HG03196 (cell line): ENCODE measurements at regions not wholly inside any gene's neighbourhood (a gene's known extent, or its start where the extent isn't known, plus 50 kb on each side); places are given as distances from the start of the nearest gene placed in this dataset.

Experiments used
- ATAC-seq: cut with Tn5 transposase; IDR thresholded peaks from one replicate; pipeline ENCODE4 v1.9.1; 2021; ENCODE audit not compliant: unreplicated experiment

DNA sequence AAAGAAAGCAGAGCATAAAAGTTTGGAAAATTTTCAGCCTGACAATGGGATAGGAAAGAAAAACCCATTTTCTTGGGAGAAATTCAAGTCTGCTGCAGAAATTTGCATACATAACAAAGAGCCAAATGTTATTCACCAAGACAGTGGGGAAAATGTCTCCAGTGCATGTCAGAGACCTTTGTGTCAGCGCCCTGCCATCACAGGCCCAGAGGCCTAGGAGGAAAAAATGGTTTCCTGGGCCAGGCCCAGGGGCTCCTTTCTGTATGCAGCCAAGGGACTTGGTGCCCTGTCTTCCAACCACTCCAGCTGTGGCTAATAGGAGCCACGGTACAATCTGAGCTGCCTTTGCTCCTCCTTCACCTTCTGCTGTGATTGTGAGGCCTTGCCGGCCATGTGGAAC, 189.1 kb upstream of the PITRM1 start:
- ATAC-seq, result no peak

- no peak for ATAC-seq
Measured at GRCh38 chr10:3357737-3358136, 185.2 kb upstream of the PITRM1 start.

DNA sequence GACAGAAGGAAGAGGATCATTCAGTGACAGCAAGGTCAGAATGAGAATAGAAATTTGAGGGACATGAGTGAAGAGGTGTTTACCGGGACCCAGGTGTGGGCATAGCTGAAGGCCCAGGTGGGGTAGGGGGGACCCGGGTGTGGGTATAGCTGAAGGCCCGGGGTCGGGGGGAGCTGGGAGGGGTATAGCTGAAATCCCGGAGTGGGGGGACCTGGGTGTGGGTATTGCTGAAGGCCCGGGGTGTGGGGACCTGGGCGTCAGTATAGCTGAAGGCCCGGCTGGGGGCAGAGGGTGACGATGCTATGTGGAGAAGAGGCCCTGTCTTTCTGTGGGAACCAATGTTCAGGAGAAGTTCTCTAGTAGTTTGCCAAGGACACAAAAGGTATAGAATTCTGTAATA, 183.0 kb upstream of the PITRM1 start:
- no peak for ATAC-seq

DNA sequence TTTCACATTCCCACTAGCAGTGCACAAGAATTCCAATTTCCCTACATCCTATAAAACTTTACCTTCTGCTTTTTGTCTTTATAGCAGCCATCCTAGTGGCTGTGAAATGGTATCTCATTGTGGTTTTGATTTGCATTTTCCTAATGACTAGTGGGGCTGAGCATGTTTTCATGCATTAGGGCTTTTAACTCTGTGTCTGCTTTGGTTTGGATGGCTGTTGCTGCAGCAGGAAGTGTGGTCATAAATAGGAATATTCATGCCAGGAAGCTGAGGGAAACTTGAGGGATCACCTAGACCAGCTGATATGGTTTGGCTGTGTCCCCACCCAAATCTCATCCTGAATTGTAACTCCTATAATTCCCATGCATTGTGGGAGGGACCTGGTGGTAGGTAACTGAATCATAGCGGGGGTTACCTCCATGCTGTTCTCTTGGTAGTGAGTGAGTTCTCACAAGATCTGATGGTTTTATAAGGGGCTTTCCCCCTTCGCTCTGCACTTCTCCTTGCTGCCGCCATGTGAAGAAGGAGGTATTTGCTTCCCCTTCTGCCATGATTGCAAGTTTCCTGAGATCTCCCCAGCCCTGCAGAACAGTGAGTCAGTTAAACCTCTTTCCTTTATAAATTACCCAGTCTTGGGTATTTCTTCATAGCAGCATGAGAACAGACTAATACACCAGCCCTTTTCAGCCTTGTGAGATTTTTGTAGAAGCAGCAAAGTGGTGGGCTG, 181.8 kb upstream of the PITRM1 start:
- ATAC-seq, result no peak

DNA sequence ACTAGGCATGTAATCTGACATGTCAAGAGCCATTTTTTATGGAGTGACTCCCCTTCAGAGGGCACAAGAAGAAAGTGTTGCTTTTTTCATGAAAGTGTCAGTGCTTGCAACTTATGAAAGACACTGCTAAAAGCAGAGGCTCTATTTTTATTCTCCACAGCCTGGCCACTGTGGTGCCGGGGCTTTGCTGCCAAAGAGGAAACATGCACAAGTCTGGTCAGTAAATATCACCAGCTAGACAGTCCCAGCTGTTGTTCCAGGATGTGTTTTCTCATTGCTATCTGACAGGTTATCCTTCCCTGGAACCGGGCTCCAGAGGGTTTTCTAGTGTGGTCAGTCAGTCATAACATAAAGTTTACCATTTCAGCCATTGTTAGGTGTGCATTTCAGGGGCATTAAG, 180.7 kb upstream of the PITRM1 start:
- no peak for ATAC-seq

GRCh38 chr10:3350617-3351258, 178.2 kb upstream of the PITRM1 start:
- no peak for ATAC-seq

DNA sequence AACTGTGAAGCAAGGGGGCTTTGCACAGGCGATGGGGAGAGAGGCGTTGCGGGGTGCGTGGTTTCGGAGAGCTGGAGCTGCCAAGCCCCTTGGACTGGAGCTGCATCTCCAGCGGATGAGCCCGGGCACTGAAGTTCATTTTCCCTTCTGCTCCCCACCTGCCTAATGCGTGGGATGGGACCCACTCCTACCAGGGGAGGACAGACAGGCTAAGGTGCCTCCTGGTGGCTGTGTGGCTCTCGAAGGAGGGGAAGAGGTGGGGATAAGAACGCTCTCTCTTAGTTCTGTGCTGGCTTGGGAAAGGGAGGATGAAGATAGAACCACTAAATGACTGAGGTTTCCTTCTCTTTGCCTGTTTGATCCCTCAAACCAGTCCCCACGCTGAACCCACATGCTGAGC, 177.6 kb upstream of the PITRM1 start:
- ATAC-seq, result no peak

DNA sequence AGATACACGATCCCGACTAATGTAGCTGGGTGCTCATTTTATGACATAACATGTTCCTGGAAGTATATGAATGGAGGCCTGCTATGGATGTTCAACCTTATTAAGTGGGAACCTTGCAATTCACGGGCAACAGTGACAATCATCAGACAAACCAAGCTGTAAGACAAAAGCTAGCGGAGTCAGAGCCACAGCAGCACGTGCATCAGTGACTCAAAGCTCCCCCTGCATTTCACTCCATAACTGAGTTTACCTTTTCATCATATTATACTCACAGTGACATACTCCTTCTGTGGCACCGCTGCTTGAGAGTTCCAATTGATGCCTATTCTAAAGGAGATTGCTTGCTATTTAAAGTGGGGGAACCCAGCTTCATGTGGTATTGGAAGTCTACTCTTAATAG, 176.0 kb upstream of the PITRM1 start:
- no peak for ATAC-seq

DNA sequence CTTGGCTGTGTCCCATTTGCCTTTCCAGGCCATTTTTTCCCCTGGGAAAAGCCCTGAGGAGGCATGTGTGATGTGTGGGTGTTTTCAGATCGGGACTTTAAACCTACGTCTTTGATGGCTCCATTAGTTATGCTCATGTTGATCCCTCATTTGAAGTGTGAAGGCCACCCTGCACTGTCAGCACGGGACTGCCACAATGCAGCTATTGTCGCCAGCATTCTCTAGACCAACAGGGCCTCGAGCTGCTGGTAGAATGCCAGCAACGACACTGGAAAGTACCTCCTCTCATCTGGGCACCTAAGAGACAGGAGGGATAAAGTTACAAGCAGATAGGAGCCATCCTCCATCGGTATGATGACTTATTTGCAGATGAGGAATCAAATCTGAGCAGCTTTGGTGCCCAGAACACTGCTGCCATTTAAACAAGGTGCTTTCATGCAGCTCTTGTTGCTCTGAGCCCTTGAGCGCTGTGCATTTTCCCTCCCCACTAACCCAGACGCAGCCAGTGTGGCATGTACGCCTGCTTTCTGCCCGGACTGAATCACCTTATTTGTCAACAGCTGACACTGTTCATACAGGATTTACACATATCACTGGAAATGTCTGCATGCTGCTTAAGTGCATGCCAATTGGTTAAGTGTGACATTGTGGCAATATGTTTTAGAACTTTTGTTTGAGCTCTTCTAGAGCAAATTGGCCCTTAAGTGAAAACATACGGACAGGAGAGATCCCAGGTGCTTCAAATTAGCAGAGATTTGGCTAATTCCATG, 175.0 kb upstream of the PITRM1 start:
- no peak for ATAC-seq

- no peak for ATAC-seq
Measured at GRCh38 chr10:3346851-3347250, 174.3 kb upstream of the PITRM1 start.

- ATAC-seq, result no peak
Measured at GRCh38 chr10:3342771-3343170, 170.2 kb upstream of the PITRM1 start.

DNA sequence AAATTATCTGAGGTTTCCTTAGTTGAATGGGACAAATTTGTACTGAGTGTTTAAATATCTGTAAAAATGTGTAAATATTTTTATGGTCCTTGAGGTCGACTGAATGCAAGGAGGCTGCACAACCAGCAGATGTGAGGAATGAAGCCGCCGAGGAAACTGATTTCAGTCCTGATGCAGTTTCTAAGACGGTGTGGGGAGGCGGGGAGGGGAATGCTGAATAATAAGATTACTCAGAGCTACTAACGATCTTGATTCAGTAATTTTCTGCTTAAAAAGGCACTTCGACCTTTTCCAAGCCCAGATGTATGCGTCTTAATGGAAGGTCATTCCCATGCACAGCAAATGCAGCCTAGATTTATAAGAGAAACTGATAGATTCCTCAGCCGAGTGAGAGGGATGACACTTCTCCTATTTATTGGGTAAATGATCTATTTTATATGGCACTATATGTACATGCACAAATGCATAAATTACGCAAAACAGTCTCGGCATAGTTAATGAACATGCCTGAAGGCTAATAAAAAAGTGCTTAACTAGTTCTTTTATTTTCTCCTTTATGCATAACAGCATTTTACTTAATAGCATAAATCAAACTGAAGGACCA, 167.6 kb upstream of the PITRM1 start:
- no peak for ATAC-seq

GRCh38 chr10:3339531-3339950, 167.0 kb upstream of the PITRM1 start:
- no peak for ATAC-seq

- no peak for ATAC-seq
Measured at GRCh38 chr10:3339121-3339520, 166.5 kb upstream of the PITRM1 start.

DNA sequence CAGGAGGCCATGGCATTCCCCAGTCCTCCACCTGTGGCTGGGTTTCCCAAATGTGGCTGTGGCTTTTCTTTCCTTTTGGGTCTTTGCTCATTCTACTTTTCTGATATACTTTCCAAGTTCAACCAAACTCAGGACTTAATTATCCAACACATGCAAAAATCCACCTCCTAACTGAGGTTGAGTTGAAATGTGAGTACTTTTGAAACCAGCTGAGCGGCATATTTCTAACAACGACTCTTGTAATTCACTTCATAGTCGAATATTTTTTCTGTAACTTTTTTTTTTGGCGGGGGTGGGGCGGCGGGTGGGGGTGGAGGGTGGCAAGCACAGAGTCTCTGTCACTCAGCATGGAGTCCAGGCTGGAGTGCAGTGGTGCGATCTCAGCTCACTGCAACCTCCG, 165.2 kb upstream of the PITRM1 start:
- ATAC-seq, result no peak

DNA sequence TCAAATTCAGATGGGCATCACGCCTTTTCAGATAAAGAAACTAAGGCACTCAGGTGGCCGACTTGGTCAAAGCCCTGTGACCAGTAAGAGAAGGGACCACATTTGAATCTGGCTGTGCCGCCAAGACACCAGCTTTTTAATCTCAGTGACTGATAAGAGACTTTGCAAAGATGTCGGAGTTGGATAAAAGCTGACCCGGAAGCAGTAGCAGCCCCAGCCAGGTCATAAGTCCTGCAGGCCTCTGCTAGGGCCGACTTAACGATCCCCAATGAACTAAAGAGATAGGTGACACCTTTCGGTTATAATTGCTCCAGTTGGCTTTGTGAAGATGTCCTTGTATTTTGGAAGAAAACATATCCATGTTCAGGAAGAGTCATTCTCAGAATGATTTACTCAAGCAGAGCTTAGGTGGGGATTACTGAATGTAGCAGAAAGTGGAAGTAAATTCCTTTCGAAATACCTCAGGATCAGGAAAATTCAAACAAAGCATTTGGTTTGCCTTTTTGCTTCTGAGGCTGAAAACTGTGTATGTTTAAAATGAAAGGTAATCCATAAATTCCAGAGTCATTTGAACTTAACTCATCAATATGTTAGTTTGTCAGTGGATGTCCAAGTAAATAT, 164.2 kb upstream of the PITRM1 start:
- ATAC-seq, result no peak

DNA sequence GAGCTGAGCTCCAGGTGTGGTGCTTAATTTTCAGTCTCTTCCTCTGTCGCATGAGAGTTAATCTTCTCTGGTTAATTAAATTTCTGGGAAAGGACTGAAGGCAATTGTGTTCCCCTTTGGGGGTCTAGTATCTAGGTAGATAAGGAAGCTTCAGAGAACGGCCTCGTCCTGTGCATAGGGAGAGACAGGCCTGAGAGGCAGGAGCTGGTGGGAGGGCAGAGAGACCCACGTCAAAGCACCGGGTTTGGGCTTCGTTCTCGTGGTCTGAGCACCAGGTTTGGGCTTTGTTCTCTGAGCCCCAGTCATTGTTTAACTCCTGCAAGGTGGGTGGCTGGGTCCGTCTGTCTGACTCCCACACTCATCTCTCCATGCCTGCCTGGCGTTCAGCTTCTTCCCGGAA, 160.8 kb upstream of the PITRM1 start:
- no peak for ATAC-seq

GRCh38 chr10:3331690-3332230, 159.2 kb upstream of the PITRM1 start:
- ATAC-seq, result no peak

GRCh38 chr10:3331187-3331586, 158.6 kb upstream of the PITRM1 start:
- ATAC-seq, result no peak

DNA sequence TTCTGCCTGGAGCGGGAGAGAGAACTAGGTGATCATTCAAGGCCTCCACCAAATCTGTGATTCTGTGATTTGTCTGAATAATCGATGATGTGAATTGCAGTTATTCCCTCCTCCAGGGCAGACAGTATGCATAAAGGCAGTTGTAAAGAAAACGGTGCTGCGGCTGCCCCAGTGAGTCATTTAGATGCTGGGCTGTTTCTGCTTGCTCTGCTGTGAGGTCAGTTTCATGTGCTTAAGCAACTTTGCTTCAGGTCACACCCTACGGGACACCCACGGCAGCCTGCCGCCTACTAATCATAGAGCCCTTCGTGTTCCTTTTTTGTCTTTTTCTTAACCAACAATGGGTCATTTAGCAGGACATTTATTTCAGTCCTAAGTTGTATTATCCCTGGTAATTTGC, 158.1 kb upstream of the PITRM1 start:
- no peak for ATAC-seq
